HEK293 (cell line): ENCODE measurements at regions not wholly inside any gene's neighbourhood (a gene's known extent, or its start where the extent isn't known, plus 50 kb on each side); places are given as distances from the start of the nearest gene placed in this dataset.

ENCODE experiments used
- CTCF ChIA-PET: fragments of 350-600 bp; formaldehyde crosslinking; extraction: SDS; loops from one replicate; lab custom pipeline; 2021; ENCODE audit warnings: antibody characterized with exemption; lab: Yijun Ruan, JAX
- POLR2A ChIA-PET: fragments of 300-600 bp; formaldehyde crosslinking; extraction: SDS; loops from one replicate; lab custom pipeline; 2020; ENCODE audit warnings: antibody characterized with exemption, inconsistent platforms; lab: Yijun Ruan, JAX
- H3K27ac ChIP-seq: fragments of 200-500 bp; sonication (Bioruptor generic); 2 replicates; pipeline ENCODE4 v1.5.1; 2014; ENCODE audit warnings: low read depth, low read length, control low read depth, inconsistent platforms; ENCODE audit errors: extremely low read depth
- H3K36me3 ChIP-seq, 2 experiments: fragments of 200-500 bp in 1 of 2; sonication (Bioruptor generic) in 1 of 2; 1 replicate in 1 of 2; 2 replicates in 1 of 2; pipeline ENCODE4 v1.5.1; 2014 to 2017; ENCODE audit warnings: inconsistent platforms in 2 of 2, low read length in 2 of 2; ENCODE audit not compliant: control insufficient read depth in 2 of 2, insufficient read depth in 1 of 2
- H3K4me1 ChIP-seq: fragments of 200-500 bp; sonication (Bioruptor generic); 2 replicates; pipeline ENCODE4 v1.5.1; 2014; ENCODE audit warnings: mild to moderate bottlenecking, low read length, inconsistent platforms; ENCODE audit not compliant: control insufficient read depth, insufficient read depth
- H3K4me3 ChIP-seq: 2 replicates; pipeline ENCODE4 v1.5.1; 2011; ENCODE audit warnings: low read depth, mild to moderate bottlenecking, control low read depth, low read length, moderate library complexity
- H3K9me3 ChIP-seq: fragments of 200-500 bp; sonication (Bioruptor generic); 2 replicates; pipeline ENCODE4 v1.5.1; 2014; ENCODE audit warnings: low read depth, low read length, inconsistent platforms; ENCODE audit not compliant: control insufficient read depth, insufficient read depth
- INSM2 ChIP-seq: fragments of 450-650 bp; formaldehyde crosslinking; IDR thresholded peaks from 2 replicates; pipeline ENCODE4 v1.5.1; 2016; ENCODE audit warnings: missing biosample characterization, missing genetic modification characterization
- SETDB1 ChIP-seq: IDR thresholded peaks from one replicate; pipeline ENCODE4 v1.6.1; 2017; ENCODE audit warnings: mild to moderate bottlenecking, low read length, moderate library complexity, mixed read lengths; ENCODE audit not compliant: insufficient read length
- SP2 ChIP-seq: fragments of 450-650 bp; formaldehyde crosslinking; IDR thresholded peaks from 2 replicates; pipeline ENCODE4 v1.5.1; 2016; ENCODE audit warnings: missing biosample characterization, missing genetic modification characterization
- TSHZ1 ChIP-seq: fragments of 450-650 bp; formaldehyde crosslinking; IDR thresholded peaks from 2 replicates; pipeline ENCODE4 v1.5.1; 2016; ENCODE audit warnings: missing biosample characterization, missing genetic modification characterization, borderline replicate concordance
- ZBTB17 ChIP-seq: fragments of 450-650 bp; formaldehyde crosslinking; IDR thresholded peaks from 2 replicates; pipeline ENCODE4 v1.5.1; 2016; ENCODE audit warnings: missing biosample characterization, missing genetic modification characterization
- ZBTB44 ChIP-seq: fragments of 450-650 bp; IDR thresholded peaks from 2 replicates; pipeline ENCODE4 v1.5.1; 2018; ENCODE audit warnings: missing biosample characterization, mild to moderate bottlenecking, missing genetic modification characterization
- ZBTB48 ChIP-seq: fragments of 450-650 bp; formaldehyde crosslinking; IDR thresholded peaks from 2 replicates; pipeline ENCODE4 v1.5.1; 2016; ENCODE audit warnings: missing biosample characterization, missing genetic modification characterization
- ZFP69B ChIP-seq: fragments of 450-650 bp; formaldehyde crosslinking; IDR thresholded peaks from 2 replicates; pipeline ENCODE4 v1.5.1; 2016; ENCODE audit warnings: missing biosample characterization, missing genetic modification characterization
- ZNF157 ChIP-seq: fragments of 450-650 bp; formaldehyde crosslinking; IDR thresholded peaks from 2 replicates; pipeline ENCODE4 v1.5.1; 2016; ENCODE audit warnings: missing biosample characterization, missing genetic modification characterization
- ZNF211 ChIP-seq: fragments of 450-650 bp; formaldehyde crosslinking; IDR thresholded peaks from 2 replicates; pipeline ENCODE4 v1.5.1; 2016; ENCODE audit warnings: low read depth, missing biosample characterization, missing genetic modification characterization
- ZNF302 ChIP-seq: fragments of 450-650 bp; formaldehyde crosslinking; IDR thresholded peaks from 2 replicates; pipeline ENCODE4 v1.5.1; 2016; ENCODE audit warnings: missing biosample characterization, missing genetic modification characterization, low read depth
- ZNF366 ChIP-seq: fragments of 450-650 bp; formaldehyde crosslinking; conservative IDR thresholded peaks from 2 replicates; pipeline ENCODE4 v1.5.1; 2016; ENCODE audit warnings: missing biosample characterization, missing genetic modification characterization
- ZNF423 ChIP-seq: fragments of 450-650 bp; formaldehyde crosslinking; IDR thresholded peaks from 2 replicates; pipeline ENCODE4 v1.5.1; 2016; ENCODE audit warnings: missing biosample characterization, missing genetic modification characterization
- ZNF518A ChIP-seq: fragments of 450-650 bp; formaldehyde crosslinking; conservative IDR thresholded peaks from 2 replicates; pipeline ENCODE4 v1.5.1; 2016; ENCODE audit warnings: low read depth, missing biosample characterization, missing genetic modification characterization
- ZNF623 ChIP-seq: fragments of 450-650 bp; formaldehyde crosslinking; IDR thresholded peaks from 2 replicates; pipeline ENCODE4 v1.5.1; 2016; ENCODE audit warnings: missing biosample characterization, missing genetic modification characterization
- ZNF692 ChIP-seq: fragments of 450-650 bp; formaldehyde crosslinking; IDR thresholded peaks from 2 replicates; pipeline ENCODE4 v1.5.1; 2016; ENCODE audit warnings: missing biosample characterization, missing genetic modification characterization
- ZNF704 ChIP-seq: fragments of 450-650 bp; formaldehyde crosslinking; IDR thresholded peaks from 2 replicates; pipeline ENCODE4 v1.5.1; 2016; ENCODE audit warnings: missing biosample characterization, missing genetic modification characterization
- ZNF777 ChIP-seq: fragments of 450-650 bp; formaldehyde crosslinking; IDR thresholded peaks from 2 replicates; pipeline ENCODE4 v1.5.1; 2017; ENCODE audit warnings: missing biosample characterization, missing genetic modification characterization, borderline replicate concordance
- ZNF791 ChIP-seq: fragments of 450-650 bp; formaldehyde crosslinking; IDR thresholded peaks from 2 replicates; pipeline ENCODE4 v1.5.1; 2016; ENCODE audit warnings: missing biosample characterization, missing genetic modification characterization

- TF ChIP-seq ZNF777 (tag by site-specific recombination) (no peak), ZBTB17 (tag by site-specific recombination) (no peak), ZNF704 (tag by site-specific recombination) (no peak), ZFP69B (tag by site-specific recombination) (no peak), TSHZ1 (tag by site-specific recombination) (no peak), ZNF791 (no peak), ZNF302 (tag by site-specific recombination) (no peak)
Measured at GRCh38 chr4:96189761-96190160, 349.9 kb downstream of the PDHA2 start (continued).

GRCh38 chr4:96193061-96193460, 353.2 kb downstream of the PDHA2 start:
- H3K27ac ChIP-seq, result no peak overlapping the region
- no peak overlapping the region for H3K4me3 ChIP-seq
- H3K36me3 ChIP-seq, result no peaks in the 10 kb centered on the region
- no peaks in the 10 kb centered on the region for H3K9me3 ChIP-seq
- CTCF ChIA-PET, result no interaction called here
- POLR2A ChIA-PET, result no interaction called here
- no peaks in the 10 kb centered on the region for H3K4me1 ChIP-seq
- no peak for TF ChIP-seq SETDB1
- no peak for TF ChIP-seq ZNF423 (tag by site-specific recombination)
- no peak for TF ChIP-seq ZBTB48 (tag by site-specific recombination)
- no peak for TF ChIP-seq ZNF366 (tag by site-specific recombination)
- no peak for TF ChIP-seq ZNF211
- no peak for TF ChIP-seq ZFP69B (tag by site-specific recombination)
- no peak for TF ChIP-seq ZNF692
- TF ChIP-seq ZNF157, result no peak
- no peak for TF ChIP-seq SP2 (tag by site-specific recombination)
- TF ChIP-seq ZNF518A (tag by site-specific recombination), result no peak
- no peak for TF ChIP-seq ZNF623 (tag by site-specific recombination)
- no peak for TF ChIP-seq ZBTB44 (tag by site-specific recombination)
- no peak for TF ChIP-seq INSM2 (tag by site-specific recombination)
